Testis (tissue), 2 donors: ENCODE measurements at regions not wholly inside any gene's neighbourhood (a gene's known extent, or its start where the extent isn't known, plus 50 kb on each side); places are given as distances from the start of the nearest gene placed in this dataset.
"Not testable (repeated sequence)": the region's sequence is repeated elsewhere in the genome, so short reads cannot be mapped to it uniquely, and the experiment has no call there.

Experiments
- POLR2A ChIP-seq: fragments of 450-650 bp; IDR thresholded peaks from one replicate; pipeline ENCODE4 v1.6.1; 2017; ENCODE audit warnings: antibody characterized with exemption, mild to moderate bottlenecking, moderate library complexity
- TF ChIP-seq, protein P1 (sequence below), 3 experiments: fragments of 450-650 bp in 2 of 3; fragments of 200-600 bp in 1 of 3; sonication (generic) in 1 of 3; IDR thresholded peaks; one replicate each; pipeline ENCODE4 v1.5.1; 2016 to 2019; ENCODE audit warnings: antibody characterized with exemption in 3 of 3, mild to moderate bottlenecking in 2 of 3, moderate library complexity in 1 of 3

DNA sequence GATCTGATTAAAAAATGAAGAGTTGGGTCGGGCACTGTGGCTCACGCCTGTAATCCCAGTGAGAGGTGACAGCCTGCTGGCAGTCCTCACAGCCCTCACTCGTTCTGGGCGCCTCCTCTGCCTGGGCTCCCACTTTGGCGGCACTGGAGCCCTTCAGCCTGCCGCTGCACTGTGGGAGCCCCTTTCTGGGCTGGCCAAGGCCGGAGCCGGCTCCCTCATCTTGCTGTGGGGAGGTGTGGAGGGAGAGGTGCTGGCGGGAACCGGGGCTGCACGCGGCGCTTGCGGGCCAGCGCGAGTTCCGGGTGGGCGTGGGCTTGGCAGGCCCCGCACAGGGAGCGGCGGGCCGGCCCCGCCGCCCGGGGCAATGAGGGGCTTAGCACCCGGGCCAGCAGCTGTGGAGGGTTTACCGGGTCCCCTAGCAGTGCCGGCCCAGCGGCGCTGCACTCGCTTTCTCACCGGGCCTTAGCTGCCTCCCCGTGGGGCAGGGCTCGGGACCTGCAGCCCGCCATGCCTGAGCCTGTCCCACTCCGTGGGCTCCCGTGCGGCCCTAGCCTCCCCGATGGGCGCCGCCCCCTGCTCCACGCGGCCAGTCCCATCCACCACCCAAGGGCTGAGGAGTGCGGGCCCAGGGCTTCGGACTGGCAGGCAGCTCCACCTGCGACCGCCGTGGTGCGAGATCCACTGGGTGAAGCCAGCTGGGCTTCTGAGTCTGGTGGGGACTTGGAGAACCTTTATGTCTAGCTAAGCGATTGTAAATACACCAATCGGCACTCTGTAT, 534.1 kb upstream of the ARRDC3 start:
- TF ChIP-seq, protein P1, sequence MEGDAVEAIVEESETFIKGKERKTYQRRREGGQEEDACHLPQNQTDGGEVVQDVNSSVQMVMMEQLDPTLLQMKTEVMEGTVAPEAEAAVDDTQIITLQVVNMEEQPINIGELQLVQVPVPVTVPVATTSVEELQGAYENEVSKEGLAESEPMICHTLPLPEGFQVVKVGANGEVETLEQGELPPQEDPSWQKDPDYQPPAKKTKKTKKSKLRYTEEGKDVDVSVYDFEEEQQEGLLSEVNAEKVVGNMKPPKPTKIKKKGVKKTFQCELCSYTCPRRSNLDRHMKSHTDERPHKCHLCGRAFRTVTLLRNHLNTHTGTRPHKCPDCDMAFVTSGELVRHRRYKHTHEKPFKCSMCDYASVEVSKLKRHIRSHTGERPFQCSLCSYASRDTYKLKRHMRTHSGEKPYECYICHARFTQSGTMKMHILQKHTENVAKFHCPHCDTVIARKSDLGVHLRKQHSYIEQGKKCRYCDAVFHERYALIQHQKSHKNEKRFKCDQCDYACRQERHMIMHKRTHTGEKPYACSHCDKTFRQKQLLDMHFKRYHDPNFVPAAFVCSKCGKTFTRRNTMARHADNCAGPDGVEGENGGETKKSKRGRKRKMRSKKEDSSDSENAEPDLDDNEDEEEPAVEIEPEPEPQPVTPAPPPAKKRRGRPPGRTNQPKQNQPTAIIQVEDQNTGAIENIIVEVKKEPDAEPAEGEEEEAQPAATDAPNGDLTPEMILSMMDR (IDR thresholded peaks at IDR 0.05) = not testable (repeated sequence)
- not testable (repeated sequence) for TF ChIP-seq POLR2A
